ENCODE measurements at regions not wholly inside any gene's neighbourhood (a gene's known extent, or its start where the extent isn't known, plus 50 kb on each side); places are given as distances from the start of the nearest gene placed in this dataset.

DNA sequence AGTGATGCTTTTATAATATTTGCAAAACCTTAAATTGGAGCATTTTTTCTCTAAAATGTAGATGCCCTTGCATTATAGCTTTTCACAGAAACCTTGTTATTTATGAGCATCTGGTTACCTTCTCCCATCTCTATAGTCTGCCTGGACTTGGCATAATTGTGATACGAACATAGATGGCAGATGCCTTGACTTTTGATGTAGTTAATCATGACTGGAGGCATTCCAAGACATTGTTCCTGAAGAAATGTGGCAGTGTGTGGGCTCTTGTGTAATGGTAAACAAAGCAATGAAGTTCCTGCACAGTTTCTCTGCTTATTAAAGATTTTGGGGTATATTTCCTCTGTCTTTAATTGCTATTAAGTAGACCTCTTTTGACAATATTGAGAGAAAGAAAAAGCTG is 500.1 kb downstream of the PCDH19 start:
- TF ChIP-seq, protein P1, sequence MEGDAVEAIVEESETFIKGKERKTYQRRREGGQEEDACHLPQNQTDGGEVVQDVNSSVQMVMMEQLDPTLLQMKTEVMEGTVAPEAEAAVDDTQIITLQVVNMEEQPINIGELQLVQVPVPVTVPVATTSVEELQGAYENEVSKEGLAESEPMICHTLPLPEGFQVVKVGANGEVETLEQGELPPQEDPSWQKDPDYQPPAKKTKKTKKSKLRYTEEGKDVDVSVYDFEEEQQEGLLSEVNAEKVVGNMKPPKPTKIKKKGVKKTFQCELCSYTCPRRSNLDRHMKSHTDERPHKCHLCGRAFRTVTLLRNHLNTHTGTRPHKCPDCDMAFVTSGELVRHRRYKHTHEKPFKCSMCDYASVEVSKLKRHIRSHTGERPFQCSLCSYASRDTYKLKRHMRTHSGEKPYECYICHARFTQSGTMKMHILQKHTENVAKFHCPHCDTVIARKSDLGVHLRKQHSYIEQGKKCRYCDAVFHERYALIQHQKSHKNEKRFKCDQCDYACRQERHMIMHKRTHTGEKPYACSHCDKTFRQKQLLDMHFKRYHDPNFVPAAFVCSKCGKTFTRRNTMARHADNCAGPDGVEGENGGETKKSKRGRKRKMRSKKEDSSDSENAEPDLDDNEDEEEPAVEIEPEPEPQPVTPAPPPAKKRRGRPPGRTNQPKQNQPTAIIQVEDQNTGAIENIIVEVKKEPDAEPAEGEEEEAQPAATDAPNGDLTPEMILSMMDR (conservative IDR thresholded peaks at IDR 0.05; ENCODE audit: control insufficient read depth, insufficient read depth, low read depth, low read length) = no peak
- DNase-seq (ENCODE audit: low read depth) = no peak
- no peak overlapping the region for H3K4me3 ChIP-seq (ENCODE audit: control insufficient read depth, low read depth, low read length)

DNA sequence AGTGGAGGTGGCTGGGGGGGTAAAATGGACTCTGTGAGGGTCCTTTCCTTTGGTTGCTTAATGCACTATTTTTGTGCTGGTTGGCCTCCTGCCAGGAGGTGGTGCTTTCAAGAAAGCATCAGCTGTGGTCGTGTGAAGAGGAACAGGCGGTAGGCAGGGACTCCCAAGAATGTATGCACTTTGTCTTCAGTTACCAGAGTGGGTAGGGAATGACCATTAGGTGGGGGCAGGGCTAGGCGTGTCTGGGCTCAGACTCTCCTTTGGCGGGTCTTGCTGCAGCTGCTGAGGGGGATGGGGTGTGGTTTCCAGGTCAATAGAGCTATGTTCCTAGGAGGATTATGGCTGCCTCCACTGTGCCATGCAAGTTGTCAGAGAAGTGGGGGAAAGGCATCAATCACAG is 509.0 kb downstream of the PCDH19 start:
- TF ChIP-seq, protein P1 (conservative IDR thresholded peaks at IDR 0.05; ENCODE audit: control insufficient read depth, insufficient read depth, low read depth, low read length) = no peak

DNA sequence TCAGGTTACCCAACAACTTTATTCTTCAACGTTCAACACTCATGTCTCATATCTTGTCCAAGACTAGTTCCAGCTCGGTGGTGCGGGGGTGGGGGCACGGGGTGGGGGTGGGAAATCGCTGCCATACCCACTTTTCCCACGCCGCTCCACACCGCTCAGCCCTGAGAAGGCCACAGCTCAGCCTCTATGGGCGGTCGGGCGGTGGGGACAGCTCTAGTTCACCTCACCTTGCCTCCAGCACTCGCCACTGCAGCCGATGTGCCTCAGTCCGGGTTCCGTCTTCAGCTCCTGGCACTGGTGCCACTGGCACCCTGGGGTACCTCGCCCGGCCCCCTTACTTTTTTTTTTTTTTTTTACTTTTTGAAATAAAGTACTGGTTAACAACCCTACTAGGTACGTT is 522.2 kb downstream of the PCDH19 start:
- no peak overlapping the region for H3K4me3 ChIP-seq (ENCODE audit: control insufficient read depth, low read depth, low read length)
- no peak for DNase-seq (ENCODE audit: low read depth)
- TF ChIP-seq, protein P1 (conservative IDR thresholded peaks at IDR 0.05; ENCODE audit: control insufficient read depth, insufficient read depth, low read depth, low read length) = no peak

More for the DNA sequence above, 509.0 kb downstream of the PCDH19 start:
- H3K4me3 ChIP-seq (ENCODE audit: control insufficient read depth, low read depth, low read length) = no peak overlapping the region
- no peak for DNase-seq (ENCODE audit: low read depth)

DNA sequence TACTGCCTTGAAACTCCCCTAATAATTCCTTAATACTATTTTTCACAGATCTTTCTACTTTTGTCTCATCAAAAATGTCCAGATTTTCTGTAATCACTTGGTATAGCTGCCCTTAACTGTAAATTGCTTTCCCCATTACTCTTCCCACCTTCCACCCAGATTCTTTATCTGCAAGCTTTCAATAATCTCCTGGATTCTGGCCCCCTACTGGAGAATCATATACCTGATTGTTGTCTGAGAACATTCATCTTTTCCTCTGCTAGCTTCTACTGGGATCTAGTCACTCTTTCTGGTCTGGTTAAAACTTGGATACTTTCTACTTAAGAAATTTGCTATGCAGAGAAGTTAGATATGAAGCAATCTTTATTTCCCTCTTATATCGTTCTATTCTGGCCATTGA is 552.6 kb downstream of the PCDH19 start:
- H3K4me3 ChIP-seq (ENCODE audit: control insufficient read depth, low read depth, low read length) = no peak overlapping the region
- TF ChIP-seq, protein P1 (conservative IDR thresholded peaks at IDR 0.05; ENCODE audit: control insufficient read depth, insufficient read depth, low read depth, low read length) = peak; percentile 18

DNA sequence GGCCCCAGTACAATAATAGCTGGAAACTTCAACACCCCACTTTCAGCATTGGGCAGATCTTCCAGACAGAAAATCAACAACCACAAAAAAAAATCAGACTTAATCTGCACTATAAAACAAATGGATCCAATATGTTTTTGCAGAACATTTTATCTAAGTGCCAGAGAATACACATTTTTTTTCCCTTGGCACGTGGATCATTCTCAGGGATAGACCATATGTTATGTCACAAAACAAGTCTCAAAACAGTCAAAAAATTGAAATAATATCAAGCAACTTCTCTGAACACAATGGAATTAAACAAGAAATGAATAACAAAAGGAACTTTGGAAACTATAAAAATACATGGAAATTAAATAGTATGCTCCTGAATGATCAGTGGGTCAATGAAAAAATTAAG is 576.3 kb downstream of the PCDH19 start:
- TF ChIP-seq, protein P1 (conservative IDR thresholded peaks at IDR 0.05; ENCODE audit: control insufficient read depth, insufficient read depth, low read depth, low read length) = no peak
- no peak for DNase-seq (ENCODE audit: low read depth)
- no peak overlapping the region for H3K4me3 ChIP-seq (ENCODE audit: control insufficient read depth, low read depth, low read length)

More for the DNA sequence above, 552.6 kb downstream of the PCDH19 start:
- DNase-seq (ENCODE audit: low read depth) = no peak

DNA sequence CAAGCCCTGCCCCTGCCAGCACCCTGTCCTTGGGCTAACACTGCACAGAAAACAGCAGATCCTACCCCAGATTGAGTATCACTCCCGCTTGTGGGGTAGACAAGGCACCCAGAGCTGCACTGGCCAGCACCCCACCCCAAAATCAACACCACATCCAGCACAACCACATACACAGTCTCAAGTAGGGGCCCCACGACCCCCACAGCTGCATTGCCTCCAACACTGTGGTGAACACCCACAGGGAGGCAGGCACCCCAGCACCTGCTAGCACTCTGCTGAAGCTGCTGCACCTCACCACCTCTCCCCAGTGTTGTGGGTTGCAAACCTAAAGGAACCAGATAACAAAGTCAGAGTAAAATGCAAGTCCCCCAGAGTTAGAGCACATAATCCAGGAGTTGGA is 589.9 kb downstream of the PCDH19 start:
- TF ChIP-seq, protein P1 (conservative IDR thresholded peaks at IDR 0.05; ENCODE audit: control insufficient read depth, insufficient read depth, low read depth, low read length) = no peak
- DNase-seq (ENCODE audit: low read depth) = no peak
- H3K4me3 ChIP-seq (ENCODE audit: control insufficient read depth, low read depth, low read length) = no peak overlapping the region

DNA sequence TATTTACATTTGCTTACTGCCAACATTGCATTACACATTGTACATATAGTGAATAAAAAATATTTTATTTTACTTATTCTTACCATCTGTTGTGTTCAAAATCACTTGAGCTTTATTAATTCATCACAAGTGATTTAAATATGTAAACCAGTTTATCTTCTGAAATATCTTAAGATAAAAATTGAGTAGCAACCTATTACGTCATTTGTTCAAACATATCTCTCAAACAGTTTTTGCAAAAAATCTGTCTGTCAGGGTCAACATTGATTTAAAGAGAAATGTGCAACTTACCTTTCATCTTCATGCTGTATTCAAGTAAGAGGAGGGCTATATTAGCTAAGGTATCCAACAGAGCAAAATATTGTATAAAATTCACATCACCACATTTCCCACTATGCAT is 610.1 kb downstream of the PCDH19 start:
- H3K4me3 ChIP-seq (ENCODE audit: control insufficient read depth, low read depth, low read length) = no peak overlapping the region
- TF ChIP-seq, protein P1 (conservative IDR thresholded peaks at IDR 0.05; ENCODE audit: control insufficient read depth, insufficient read depth, low read depth, low read length) = no peak
- no peak for DNase-seq (ENCODE audit: low read depth)

Data from fibroblast of mammary gland (primary cell).